Adrenal gland (tissue), 9 donors: ENCODE measurements at regions not wholly inside any gene's neighbourhood (a gene's known extent, or its start where the extent isn't known, plus 50 kb on each side); places are given as distances from the start of the nearest gene placed in this dataset.

Experiments used
- DNase-seq, 7 donors: peaks; one replicate each; pipeline ENCODE4 v3.0.0-alpha.2; 2019 to 2020
- H3K27ac ChIP-seq, 5 donors: fragments of 200-600 bp; sonication (generic) in 4 of 5; 1 replicate in 3 of 5; 2 replicates in 2 of 5; pipeline versions ENCODE4 v1.5.1 to v1.8.0; 2016 to 2020; ENCODE audit warnings: mild to moderate bottlenecking in 1 of 5
- H3K27me3 ChIP-seq: fragments of 200-600 bp; 2 replicates; pipeline ENCODE4 v1.8.0; 2021
- H3K36me3 ChIP-seq, 2 donors: fragments of 200-600 bp; replicated peaks in 1 of 2; 1 replicate in 1 of 2; 2 replicates in 1 of 2; pipeline versions ENCODE4 v1.5.1 to v1.8.0; 2018 to 2022
- H3K4me1 ChIP-seq, 2 donors: fragments of 200-600 bp; replicated peaks in 1 of 2; 1 replicate in 1 of 2; 2 replicates in 1 of 2; pipeline versions ENCODE4 v1.5.1 to v1.8.0; 2018 to 2021
- H3K4me3 ChIP-seq, 4 donors: fragments of 200-600 bp; sonication (generic) in 3 of 4; one replicate each; pipeline ENCODE4 v1.5.1; 2016 to 2018
- H3K9me3 ChIP-seq, 3 donors: fragments of 200-600 bp; sonication (generic) in 1 of 3; replicated peaks in 1 of 3; 1 replicate in 2 of 3; 2 replicates in 1 of 3; pipeline versions ENCODE4 v1.5.1 to v1.8.0; 2016 to 2021
- POLR2A ChIP-seq, 2 donors: fragments of 450-650 bp; IDR thresholded peaks; one replicate each; pipeline ENCODE4 v1.6.1; 2017; ENCODE audit warnings: antibody characterized with exemption in 2 of 2, mild to moderate bottlenecking in 2 of 2, moderate library complexity in 1 of 2
- WGBS, 4 donors: extraction: QIAGEN DNeasy Blood & Tissue Kit in 2 of 4; methylation state at CpG; one replicate each; pipeline versions ENCODE4 v1.1.5 to v1.1.7; 2013 to 2017; 5-methylcytosine and 5-hydroxymethylcytosine counted together
- intact Hi-C, 2 donors: fragments of 100-400 bp; cut with DNase I; formaldehyde crosslinking; loops; one replicate each; pipeline versions ENCODE4 v1.14.1 to v1.15.0; 2022 to 2023
- TF ChIP-seq, protein P1 (sequence below), 6 experiments: fragments of 450-650 bp in 4 of 6; fragments of 200-600 bp in 2 of 6; sonication (generic) in 1 of 6; IDR thresholded peaks; 1 replicate in 5 of 6; 2 replicates in 1 of 6; pipeline versions ENCODE4 v1.5.1 to v1.8.0; 2016 to 2021; ENCODE audit warnings: antibody characterized with exemption in 6 of 6, mild to moderate bottlenecking in 2 of 6, moderate library complexity in 1 of 6
- donor health status: healthy with polysubstance abuse.
- donor health status: Bipolar disorder and iron deficiency.
- donor health status: DM: yes; HTN: yes; CAD: no.
- donor health status: DM: no; HTN: no; CAD: no.
- donor health status: DM: no; HTN: no; CAD: no.

DNA sequence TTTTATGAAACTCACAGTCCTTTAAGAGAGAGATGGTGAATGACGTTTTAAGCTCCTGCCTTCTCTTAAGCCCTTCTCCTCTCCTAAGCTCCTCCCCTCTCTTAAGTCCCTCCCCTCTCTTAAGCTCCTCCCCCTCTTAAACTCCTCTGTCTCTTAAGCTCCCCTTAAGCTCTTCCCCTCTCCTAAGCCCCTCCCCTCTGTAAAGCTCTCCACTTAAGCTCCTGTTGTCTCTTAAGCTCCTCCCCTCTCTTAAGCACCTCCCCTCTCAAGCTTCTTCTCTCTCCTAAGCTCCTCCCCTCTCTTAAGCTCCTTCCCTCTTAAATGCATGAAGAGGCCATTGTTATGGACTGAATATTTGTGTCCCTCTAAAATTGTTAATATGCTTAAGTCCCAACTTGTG lies 1180.6 kb upstream of the AUTS2 start:
- TF ChIP-seq, protein P1, sequence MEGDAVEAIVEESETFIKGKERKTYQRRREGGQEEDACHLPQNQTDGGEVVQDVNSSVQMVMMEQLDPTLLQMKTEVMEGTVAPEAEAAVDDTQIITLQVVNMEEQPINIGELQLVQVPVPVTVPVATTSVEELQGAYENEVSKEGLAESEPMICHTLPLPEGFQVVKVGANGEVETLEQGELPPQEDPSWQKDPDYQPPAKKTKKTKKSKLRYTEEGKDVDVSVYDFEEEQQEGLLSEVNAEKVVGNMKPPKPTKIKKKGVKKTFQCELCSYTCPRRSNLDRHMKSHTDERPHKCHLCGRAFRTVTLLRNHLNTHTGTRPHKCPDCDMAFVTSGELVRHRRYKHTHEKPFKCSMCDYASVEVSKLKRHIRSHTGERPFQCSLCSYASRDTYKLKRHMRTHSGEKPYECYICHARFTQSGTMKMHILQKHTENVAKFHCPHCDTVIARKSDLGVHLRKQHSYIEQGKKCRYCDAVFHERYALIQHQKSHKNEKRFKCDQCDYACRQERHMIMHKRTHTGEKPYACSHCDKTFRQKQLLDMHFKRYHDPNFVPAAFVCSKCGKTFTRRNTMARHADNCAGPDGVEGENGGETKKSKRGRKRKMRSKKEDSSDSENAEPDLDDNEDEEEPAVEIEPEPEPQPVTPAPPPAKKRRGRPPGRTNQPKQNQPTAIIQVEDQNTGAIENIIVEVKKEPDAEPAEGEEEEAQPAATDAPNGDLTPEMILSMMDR (IDR thresholded peaks at IDR 0.05): no peak
- no peak for TF ChIP-seq POLR2A (IDR thresholded peaks at IDR 0.05)
- DNase-seq: no peak
- H3K27ac ChIP-seq: no peak overlapping the region
- 54 to 67% (median 62%) methylated on average over 1 of the region's 1 CpG for WGBS, 4 donors
- no peaks in the 10 kb centered on the region for H3K9me3 ChIP-seq
- intact Hi-C loops: no loop called here
- no peaks in the 10 kb centered on the region for H3K36me3 ChIP-seq
- no peaks in the 10 kb centered on the region for H3K4me1 ChIP-seq
- no peaks in the 10 kb centered on the region for H3K27me3 ChIP-seq
- no peak overlapping the region for H3K4me3 ChIP-seq

GRCh38 chr7:68420342-68421192 lies 1177.7 kb upstream of the AUTS2 start:
- H3K27me3 ChIP-seq: no peaks in the 10 kb centered on the region
- no peak overlapping the region for H3K27ac ChIP-seq
- TF ChIP-seq, protein P1 (IDR thresholded peaks at IDR 0.05): no peak
- TF ChIP-seq POLR2A (IDR thresholded peaks at IDR 0.05): no peak
- no peak overlapping the region for H3K4me3 ChIP-seq
- intact Hi-C loops: no loop called here
- H3K4me1 ChIP-seq: no peaks in the 10 kb centered on the region
- 87 to 94% (median 92%) methylated on average over 11 of the region's 11 CpGs for WGBS, 4 donors
- H3K36me3 ChIP-seq: no peaks in the 10 kb centered on the region
- H3K9me3 ChIP-seq: no peaks in the 10 kb centered on the region
- DNase-seq: no peak

DNA sequence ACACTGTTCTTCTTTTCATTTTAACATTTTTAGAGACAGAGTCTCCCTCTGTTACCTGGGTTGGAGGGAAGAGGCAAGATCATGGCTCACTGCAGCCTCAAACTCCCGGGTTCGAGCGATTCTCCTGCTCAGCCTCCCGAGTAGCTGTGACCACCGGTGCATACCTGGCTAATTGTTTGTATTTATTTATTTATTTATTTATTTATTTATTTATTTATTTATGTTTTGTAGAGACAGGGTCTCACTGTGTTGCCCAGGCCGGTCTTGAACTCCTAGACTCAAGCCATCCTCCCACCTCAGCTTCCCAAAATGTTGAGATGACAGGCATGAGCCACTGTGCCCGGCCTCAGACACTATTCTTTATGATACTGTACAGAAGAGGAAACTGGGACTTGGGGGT lies 1176.6 kb upstream of the AUTS2 start:
- intact Hi-C loops: no loop called here
- no peak overlapping the region for H3K27ac ChIP-seq
- no peak overlapping the region for H3K4me3 ChIP-seq
- H3K36me3 ChIP-seq: no peaks in the 10 kb centered on the region
- no peaks in the 10 kb centered on the region for H3K9me3 ChIP-seq
- WGBS, 4 donors: 91 to 94% (median 93%) methylated on average over 7 of the region's 7 CpGs
- no peaks in the 10 kb centered on the region for H3K4me1 ChIP-seq
- no peak for TF ChIP-seq POLR2A (IDR thresholded peaks at IDR 0.05)
- TF ChIP-seq, protein P1 (IDR thresholded peaks at IDR 0.05): no peak
- DNase-seq: no peak
- H3K27me3 ChIP-seq: no peaks in the 10 kb centered on the region

- Histone ChIP-seq H3K4me1 (no peaks in the 10 kb centered on the region), H3K27me3 (no peaks in the 10 kb centered on the region), H3K36me3 (no peaks in the 10 kb centered on the region), H3K27ac (no peak overlapping the region), H3K9me3 (no peaks in the 10 kb centered on the region), H3K4me3 (no peak overlapping the region)
- no peak for DNase-seq
- TF ChIP-seq, protein P1 (IDR thresholded peaks at IDR 0.05): no peak
- TF ChIP-seq POLR2A (IDR thresholded peaks at IDR 0.05): no peak
- intact Hi-C loops: no loop called here
- WGBS, 4 donors: 61 to 78% (median 73%) methylated on average over 4 of the region's 4 CpGs
Observed at GRCh38 chr7:68422281-68422680, 1176.0 kb upstream of the AUTS2 start.
